ENCODE measurements at regions not wholly inside any gene's neighbourhood (a gene's known extent, or its start where the extent isn't known, plus 50 kb on each side); places are given as distances from the start of the nearest gene placed in this dataset.

DNA sequence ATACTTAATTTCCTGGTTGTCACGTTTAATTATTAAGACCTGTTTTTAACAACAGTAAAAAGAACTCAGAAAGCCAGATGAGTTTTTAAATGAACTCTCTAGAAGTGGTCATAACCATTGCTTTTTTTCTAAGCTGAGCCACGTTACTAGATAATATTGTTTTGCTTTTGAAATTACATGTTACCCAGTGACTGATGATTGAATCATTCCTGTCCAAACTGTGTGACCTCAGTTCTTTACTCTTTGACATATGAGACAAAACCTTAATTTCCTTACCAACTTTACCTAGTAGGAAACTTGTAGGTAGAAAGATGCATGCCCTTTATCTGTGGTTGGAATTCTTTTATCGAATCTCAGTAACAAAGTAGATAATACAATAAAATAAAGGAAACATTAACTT is 411.7 kb downstream of the SH3GL2 start:
- no peak overlapping the region for H3K27ac ChIP-seq
- TF ChIP-seq ZFX (IDR thresholded peaks at IDR 0.05) = no peak
- TF ChIP-seq, protein P1, sequence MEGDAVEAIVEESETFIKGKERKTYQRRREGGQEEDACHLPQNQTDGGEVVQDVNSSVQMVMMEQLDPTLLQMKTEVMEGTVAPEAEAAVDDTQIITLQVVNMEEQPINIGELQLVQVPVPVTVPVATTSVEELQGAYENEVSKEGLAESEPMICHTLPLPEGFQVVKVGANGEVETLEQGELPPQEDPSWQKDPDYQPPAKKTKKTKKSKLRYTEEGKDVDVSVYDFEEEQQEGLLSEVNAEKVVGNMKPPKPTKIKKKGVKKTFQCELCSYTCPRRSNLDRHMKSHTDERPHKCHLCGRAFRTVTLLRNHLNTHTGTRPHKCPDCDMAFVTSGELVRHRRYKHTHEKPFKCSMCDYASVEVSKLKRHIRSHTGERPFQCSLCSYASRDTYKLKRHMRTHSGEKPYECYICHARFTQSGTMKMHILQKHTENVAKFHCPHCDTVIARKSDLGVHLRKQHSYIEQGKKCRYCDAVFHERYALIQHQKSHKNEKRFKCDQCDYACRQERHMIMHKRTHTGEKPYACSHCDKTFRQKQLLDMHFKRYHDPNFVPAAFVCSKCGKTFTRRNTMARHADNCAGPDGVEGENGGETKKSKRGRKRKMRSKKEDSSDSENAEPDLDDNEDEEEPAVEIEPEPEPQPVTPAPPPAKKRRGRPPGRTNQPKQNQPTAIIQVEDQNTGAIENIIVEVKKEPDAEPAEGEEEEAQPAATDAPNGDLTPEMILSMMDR (conservative IDR thresholded peaks at IDR 0.05) = no peak

DNA sequence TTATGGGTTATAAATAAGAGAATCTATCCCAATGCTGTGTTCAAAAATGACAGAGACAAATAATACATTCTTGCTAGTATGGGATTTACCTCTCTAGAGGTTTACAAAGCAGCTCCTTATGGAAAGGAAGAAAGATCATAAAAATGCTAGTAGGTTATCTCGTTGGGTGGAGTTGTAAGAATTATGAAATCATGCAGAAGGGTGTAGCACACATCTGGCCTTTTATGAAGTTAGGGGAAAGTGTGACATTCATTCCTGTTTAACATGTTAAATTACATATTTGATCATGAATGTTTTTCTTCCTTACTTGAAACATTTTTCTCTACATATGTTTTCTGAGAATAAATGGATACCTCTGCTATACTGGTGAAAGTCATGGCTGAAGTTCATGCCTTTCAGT is 414.2 kb downstream of the SH3GL2 start:
- TF ChIP-seq, protein P1 (conservative IDR thresholded peaks at IDR 0.05) = no peak
- no peak for TF ChIP-seq ZFX (IDR thresholded peaks at IDR 0.05)
- no peak overlapping the region for H3K27ac ChIP-seq

DNA sequence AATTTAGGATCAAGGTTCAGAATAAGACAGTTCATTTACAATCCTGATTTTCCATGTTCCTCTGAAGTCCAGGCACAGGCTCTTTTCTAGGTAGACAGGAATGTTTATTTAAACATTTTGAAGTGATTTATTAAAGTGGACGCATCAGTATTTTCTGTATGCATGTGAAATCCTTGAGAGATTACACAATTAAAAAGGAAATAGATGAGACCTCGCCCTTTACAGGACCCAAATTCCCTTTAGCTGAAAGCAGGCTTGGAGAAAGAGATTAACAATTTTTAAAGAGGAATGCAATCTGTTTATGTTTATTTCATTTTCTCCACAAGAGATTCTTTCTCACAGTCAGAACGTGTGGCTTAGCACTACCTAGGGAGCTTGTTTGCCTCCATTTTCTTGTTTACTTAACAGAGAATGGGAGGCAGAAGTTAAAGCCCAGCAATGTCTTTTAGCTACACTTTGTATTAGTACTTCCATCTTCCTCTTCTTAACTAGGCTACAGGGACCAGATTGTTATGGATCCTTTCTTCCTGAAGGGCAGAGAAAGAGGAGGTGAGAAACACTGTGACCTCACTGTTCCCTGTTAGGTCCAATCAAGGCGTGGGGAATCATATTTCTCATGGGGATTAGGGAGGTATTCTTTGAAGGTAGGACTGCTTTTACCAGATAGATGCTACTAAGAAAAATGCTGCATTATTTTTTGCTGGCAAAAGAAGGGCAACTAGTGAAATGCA is 416.0 kb downstream of the SH3GL2 start:
- TF ChIP-seq, protein P1 (conservative IDR thresholded peaks at IDR 0.05) = no peak
- TF ChIP-seq ZFX (IDR thresholded peaks at IDR 0.05) = no peak

DNA sequence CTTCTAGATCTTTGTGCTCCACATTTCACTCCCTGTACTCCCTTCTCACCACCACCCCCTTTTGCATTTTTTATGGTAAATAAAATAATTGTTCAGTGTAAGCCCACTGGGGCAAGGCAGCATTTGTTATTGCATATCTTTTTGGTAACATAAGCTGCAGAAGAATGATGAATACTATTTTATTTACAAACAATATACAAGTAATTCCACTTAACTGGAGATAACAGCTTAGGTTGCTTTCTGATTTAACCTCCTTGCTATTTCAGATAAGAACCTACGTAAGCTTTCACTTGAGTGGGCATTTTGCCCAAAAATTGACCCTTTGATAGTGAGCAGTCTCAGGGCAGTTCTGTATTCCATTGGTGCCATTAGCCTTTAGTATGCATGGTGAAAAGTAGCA is 417.9 kb downstream of the SH3GL2 start:
- TF ChIP-seq, protein P1 (conservative IDR thresholded peaks at IDR 0.05) = no peak
- no peak for TF ChIP-seq ZFX (IDR thresholded peaks at IDR 0.05)
- no peak overlapping the region for H3K27ac ChIP-seq

More for the DNA sequence above, 416.0 kb downstream of the SH3GL2 start:
- no peak overlapping the region for H3K27ac ChIP-seq

DNA sequence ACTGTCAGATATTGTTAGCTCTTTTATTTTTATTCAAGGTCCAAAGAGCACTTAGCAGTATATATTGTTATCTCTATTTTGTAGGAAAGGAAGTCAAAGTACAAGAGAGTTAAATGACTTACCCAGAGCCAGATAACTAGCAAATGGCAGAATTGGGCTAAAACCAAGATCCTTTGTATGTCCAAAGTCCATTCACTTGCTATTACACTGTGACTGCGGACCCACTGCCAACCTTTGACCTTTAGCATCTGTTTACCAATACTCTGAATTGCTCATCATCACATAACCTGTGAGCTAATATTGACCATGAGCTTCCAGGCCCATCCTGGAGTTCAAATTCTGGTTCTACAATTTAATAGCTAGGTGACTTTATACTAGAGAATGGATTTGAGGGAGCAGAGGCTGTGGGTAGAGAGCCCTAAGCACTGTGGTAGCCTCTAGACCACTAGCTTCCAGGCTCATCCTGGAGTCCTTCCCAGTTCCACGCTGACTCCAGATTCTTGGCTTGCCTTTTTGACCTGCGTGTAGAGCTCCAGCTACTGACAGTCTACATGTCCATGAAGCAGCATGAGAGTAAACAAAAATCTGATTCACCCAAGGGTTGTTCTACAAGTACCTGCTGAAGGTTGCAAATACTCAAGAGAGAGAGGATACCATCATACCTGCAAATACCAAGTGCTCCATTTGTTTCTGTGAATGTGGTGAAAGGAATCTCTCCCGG is 424.0 kb downstream of the SH3GL2 start:
- TF ChIP-seq, protein P1 (conservative IDR thresholded peaks at IDR 0.05) = no peak
- TF ChIP-seq ZFX (IDR thresholded peaks at IDR 0.05) = no peak
- no peak overlapping the region for H3K27ac ChIP-seq

DNA sequence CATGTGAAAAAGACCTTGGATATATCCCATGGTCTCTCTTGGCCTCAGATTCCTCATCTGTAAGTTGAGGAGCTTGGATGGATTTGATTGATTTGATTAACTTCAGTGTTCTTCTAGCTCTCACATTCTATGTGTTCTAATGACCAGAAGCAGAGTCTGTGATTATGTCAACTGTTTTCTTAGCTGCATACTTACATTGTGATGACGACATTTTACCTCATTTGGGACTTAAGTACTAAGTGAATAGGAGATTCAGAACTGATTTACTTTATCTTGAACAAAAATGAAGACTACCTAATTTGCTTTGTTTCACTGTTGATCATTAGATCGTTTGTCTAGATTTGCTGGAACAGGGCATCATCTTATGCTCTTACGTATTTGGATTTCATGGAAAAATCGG is 427.7 kb downstream of the SH3GL2 start:
- no peak overlapping the region for H3K27ac ChIP-seq
- no peak for TF ChIP-seq ZFX (IDR thresholded peaks at IDR 0.05)
- TF ChIP-seq, protein P1 (conservative IDR thresholded peaks at IDR 0.05) = no peak

DNA sequence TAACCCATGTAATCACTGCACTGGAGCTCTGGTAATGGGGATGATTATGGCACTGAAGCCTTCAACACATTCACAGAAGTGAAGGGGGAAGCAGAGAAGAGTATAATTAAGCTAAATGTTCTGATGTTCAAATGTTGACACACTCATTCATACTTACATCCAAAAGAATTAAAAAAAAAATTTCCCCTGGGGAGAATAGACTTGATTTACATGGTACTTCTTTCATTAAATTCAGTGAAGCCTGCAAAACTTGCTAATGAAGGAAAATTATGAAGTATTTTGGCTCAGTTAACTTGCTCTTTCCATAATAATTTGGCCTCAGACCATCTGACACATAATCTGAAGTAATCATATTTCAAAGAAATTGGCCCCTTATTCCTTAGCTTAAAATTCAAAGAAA is 428.8 kb downstream of the SH3GL2 start:
- TF ChIP-seq, protein P1 (conservative IDR thresholded peaks at IDR 0.05) = no peak
- TF ChIP-seq ZFX (IDR thresholded peaks at IDR 0.05) = no peak
- H3K27ac ChIP-seq = no peak overlapping the region

Measured in C4-2B (cell line).